Endodermal cell (in vitro differentiated cells): ENCODE measurements at regions not wholly inside any gene's neighbourhood (a gene's known extent, or its start where the extent isn't known, plus 50 kb on each side); places are given as distances from the start of the nearest gene placed in this dataset.

Experiments
- DNase-seq: peaks from one replicate; pipeline ENCODE4 v3.0.0-alpha.2; 2017
- H3K27ac ChIP-seq: 2 replicates; pipeline ENCODE4 v1.5.1; 2013; ENCODE audit warnings: mild to moderate bottlenecking, low read depth, low read length, moderate library complexity
- H3K27me3 ChIP-seq: 2 replicates; pipeline ENCODE4 v1.6.1; 2013; ENCODE audit warnings: mild to moderate bottlenecking, low read length, moderate library complexity; ENCODE audit not compliant: insufficient read depth, control insufficient read depth, poor library complexity, severe bottlenecking
- H3K36me3 ChIP-seq: 2 replicates; pipeline ENCODE4 v1.7.0; 2013; ENCODE audit warnings: mild to moderate bottlenecking, low read length, moderate library complexity; ENCODE audit not compliant: control insufficient read depth, insufficient read depth
- H3K4me1 ChIP-seq: one replicate; pipeline ENCODE4 v1.7.0; 2013; ENCODE audit warnings: low read length; ENCODE audit not compliant: control insufficient read depth, insufficient read depth
- H3K4me3 ChIP-seq: 2 replicates; pipeline ENCODE4 v1.5.1; 2013; ENCODE audit warnings: mild to moderate bottlenecking, low read length, moderate library complexity
- H3K9ac ChIP-seq: 2 replicates; pipeline ENCODE4 v1.6.1; 2013; ENCODE audit warnings: mild to moderate bottlenecking, low read length, moderate library complexity; ENCODE audit not compliant: poor library complexity, severe bottlenecking; ENCODE audit errors: extremely low read depth
- H3K9me3 ChIP-seq: 2 replicates; pipeline ENCODE4 v1.6.1; 2013; ENCODE audit warnings: mild to moderate bottlenecking, low read length, moderate library complexity; ENCODE audit not compliant: control insufficient read depth
- H3K27ac Mint-ChIP-seq: 2 replicates; pipeline ENCODE4 v1.8.0; 2020; ENCODE audit warnings: mixed read lengths
- H3K27me3 Mint-ChIP-seq: 2 replicates; pipeline ENCODE4 v1.8.0; 2021; ENCODE audit warnings: mild to moderate bottlenecking, mixed read lengths; ENCODE audit not compliant: insufficient read depth
- H3K36me3 Mint-ChIP-seq: 2 replicates; pipeline ENCODE4 v1.8.0; 2020; ENCODE audit warnings: low read depth, mixed read lengths
- H3K4me1 Mint-ChIP-seq: 2 replicates; pipeline ENCODE4 v1.8.0; 2020; ENCODE audit warnings: mixed read lengths
- H3K4me3 Mint-ChIP-seq: 2 replicates; pipeline ENCODE4 v1.8.0; 2020; ENCODE audit warnings: mild to moderate bottlenecking, moderate library complexity, mixed read lengths
- H3K9me3 Mint-ChIP-seq: 2 replicates; pipeline ENCODE4 v1.8.0; 2020; ENCODE audit warnings: mild to moderate bottlenecking, mixed read lengths
- CTCF ChIP-seq: fragments of 200-600 bp; sonication (generic); conservative IDR thresholded peaks from 2 replicates; pipeline ENCODE4 v1.5.0; 2021; ENCODE audit warnings: antibody characterized with exemption, mild to moderate bottlenecking
- WGBS, 2 experiments: methylation state at CpG; one replicate each; pipeline versions ENCODE4 v1.1.5 to v1.1.7; 2013; ENCODE audit warnings: missing lambda C conversion rate in 2 of 2, mixed read lengths in 1 of 2; ENCODE audit not compliant: insufficient coverage in 1 of 2, insufficient read length in 1 of 2; 5-methylcytosine and 5-hydroxymethylcytosine counted together

GRCh38 chr2:142687509-142687908 is 190.0 kb upstream of the KYNU start:
- 89 to 90% methylated on average over 4 to 5 of the region's 5 CpGs for WGBS, 2 experiments
- no peak overlapping the region for H3K27ac ChIP-seq
- no peaks in the 10 kb centered on the region for H3K27me3 ChIP-seq
- no peak for DNase-seq
- H3K27ac Mint-ChIP-seq: no peak overlapping the region
- H3K4me1 ChIP-seq: no peaks in the 10 kb centered on the region
- no peak for TF ChIP-seq CTCF
- H3K4me3 ChIP-seq: no peak overlapping the region
- no peaks in the 10 kb centered on the region for H3K36me3 Mint-ChIP-seq
- no peaks in the 10 kb centered on the region for H3K9me3 ChIP-seq
- H3K4me3 Mint-ChIP-seq: no peak overlapping the region
- H3K9me3 Mint-ChIP-seq: peaks cover 1% of the 10 kb centered on the region
- no peaks in the 10 kb centered on the region for H3K27me3 Mint-ChIP-seq
- H3K36me3 ChIP-seq: no peaks in the 10 kb centered on the region
- H3K9ac ChIP-seq: no peak overlapping the region
- peaks cover 6% of the 10 kb centered on the region for H3K4me1 Mint-ChIP-seq

DNA sequence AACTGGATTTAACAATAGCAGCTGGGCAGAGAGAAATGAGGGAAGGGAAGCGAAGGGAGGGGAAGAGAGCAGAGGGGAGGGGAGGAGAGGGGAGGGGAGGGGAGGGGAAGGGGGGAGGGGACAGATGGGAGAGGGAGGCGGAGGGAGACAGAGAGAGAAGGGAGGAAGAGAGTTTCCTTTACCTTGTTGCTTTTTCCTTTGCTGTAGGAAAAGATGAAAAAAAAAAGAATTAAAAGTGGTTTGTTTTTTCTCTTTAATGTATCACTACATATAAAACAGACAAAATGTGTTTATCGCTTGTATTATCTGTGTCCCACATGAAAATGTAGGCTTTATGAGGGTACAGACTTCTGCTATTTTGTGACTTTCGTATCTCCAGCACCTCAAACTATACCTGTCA is 190.4 kb upstream of the KYNU start:
- Histone ChIP-seq H3K9me3 (no peaks in the 10 kb centered on the region), H3K27me3 (no peaks in the 10 kb centered on the region), H3K36me3 (no peaks in the 10 kb centered on the region), H3K4me3 (no peak overlapping the region), H3K4me1 (no peaks in the 10 kb centered on the region), H3K27ac (no peak overlapping the region), H3K9ac (no peak overlapping the region)
- Mint-ChIP-seq H3K27ac (no peak overlapping the region), H3K4me1 (peaks cover 6% of the 10 kb centered on the region), H3K9me3 (peaks cover 1% of the 10 kb centered on the region), H3K36me3 (no peaks in the 10 kb centered on the region), H3K27me3 (no peaks in the 10 kb centered on the region), H3K4me3 (no peak overlapping the region)
- WGBS, 2 experiments: 60 to 67% methylated on average over 1 to 2 of the region's 4 CpGs
- no peak for TF ChIP-seq CTCF
- no peak for DNase-seq

DNA sequence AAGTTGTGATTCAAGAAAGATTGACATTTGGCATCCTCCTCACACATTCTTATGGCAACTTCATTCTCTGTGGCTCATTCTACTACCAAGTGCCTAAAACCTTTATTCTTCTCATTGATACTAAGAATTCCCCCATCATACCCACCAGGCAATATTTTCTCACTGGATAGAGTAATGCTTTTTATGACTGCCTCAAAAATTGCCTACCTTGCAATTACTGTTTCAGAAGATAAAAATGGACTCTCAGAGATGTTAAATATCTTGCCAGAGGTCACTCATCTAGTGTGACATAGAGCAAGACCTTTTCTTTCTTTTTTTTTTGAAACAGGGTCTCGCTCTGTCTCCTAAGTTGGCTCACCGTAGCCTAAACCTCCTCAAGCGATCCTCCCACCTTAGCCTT is 192.8 kb upstream of the KYNU start:
- 91 to 95% methylated on average over 3 of the region's 3 CpGs for WGBS, 2 experiments
- no peak for TF ChIP-seq CTCF

More for the DNA sequence above, 192.8 kb upstream of the KYNU start:
- H3K9ac ChIP-seq: no peak overlapping the region
- Mint-ChIP-seq H3K4me3 (no peak overlapping the region), H3K4me1 (peaks cover 16% of the 10 kb centered on the region), H3K9me3 (peaks cover 1% of the 10 kb centered on the region), H3K27ac (no peak overlapping the region), H3K27me3 (no peaks in the 10 kb centered on the region), H3K36me3 (no peaks in the 10 kb centered on the region)
- no peaks in the 10 kb centered on the region for H3K9me3 ChIP-seq
- DNase-seq: no peak
- H3K4me1 ChIP-seq: no peaks in the 10 kb centered on the region
- H3K27ac ChIP-seq: no peak overlapping the region
- H3K36me3 ChIP-seq: no peaks in the 10 kb centered on the region
- H3K4me3 ChIP-seq: no peak overlapping the region
- peaks cover 4% of the 10 kb centered on the region for H3K27me3 ChIP-seq
